ENCODE measurements at regions not wholly inside any gene's neighbourhood (a gene's known extent, or its start where the extent isn't known, plus 50 kb on each side); places are given as distances from the start of the nearest gene placed in this dataset.

- TF ChIP-seq ZBTB4 (CRISPR knock-in tag; IDR thresholded peaks at IDR 0.05) (no peak), ATF3 (IDR thresholded peaks at IDR 0.05; ENCODE audit: borderline replicate concordance, extremely low read depth, low read depth, low read length) (no peak), SUPT20H (IDR thresholded peaks at IDR 0.05; ENCODE audit: borderline replicate concordance, control insufficient read depth, low read depth, low read length) (no peak)
These were observed 930.3 kb upstream of the PCDH9 start (continued) for GRCh38 chr13:68160466-68160865.

DNA sequence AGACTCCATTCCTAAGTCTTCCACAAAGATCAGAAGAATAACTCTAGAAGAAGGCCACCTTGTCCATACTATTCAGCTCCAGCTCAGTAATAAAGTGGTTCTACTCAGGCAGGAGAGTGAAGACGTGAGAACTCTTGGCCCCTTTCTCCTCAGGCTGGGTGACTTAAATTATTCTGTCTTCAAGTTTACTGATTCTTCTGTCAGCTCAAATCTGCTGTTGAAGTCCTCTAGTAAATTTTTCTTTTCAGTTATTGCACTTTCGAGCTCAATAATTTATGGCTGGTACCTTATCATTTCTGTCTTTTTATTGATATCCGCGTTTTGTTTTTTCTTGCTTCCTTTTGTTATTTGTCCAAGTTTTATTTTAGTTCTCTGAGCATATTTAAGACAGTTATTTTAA is 922.3 kb upstream of the PCDH9 start:
- in situ Hi-C loops (cut with MboI): no loop called here
- Histone ChIP-seq H4K20me1 (ENCODE audit: control insufficient read depth, insufficient read depth) (no peaks in the 10 kb centered on the region), H3K27me3 (replicated peaks in 1 of 2; ENCODE audit: control insufficient read depth in 2 of 2, insufficient read depth in 2 of 2, low read length in 1 of 2) (no peaks in the 10 kb centered on the region), H3K36me3 (ENCODE audit: control insufficient read depth in 2 of 2, insufficient read depth in 2 of 2, low read length in 1 of 2) (no peaks in the 10 kb centered on the region), H3K27ac (ENCODE audit: control insufficient read depth, insufficient read depth) (no peak overlapping the region), H3K9ac (ENCODE audit: control insufficient read depth, insufficient read depth, low read length) (no peak overlapping the region), H3K79me2 (ENCODE audit: control insufficient read depth, insufficient read depth, low read length) (no peaks in the 10 kb centered on the region), H3K4me1 (ENCODE audit: control insufficient read depth, insufficient read depth, low read length) (no peaks in the 10 kb centered on the region), H3K4me2 (ENCODE audit: control insufficient read depth, insufficient read depth) (no peak overlapping the region), H3K9me3 (replicated peaks; ENCODE audit: control insufficient read depth, insufficient read depth, low read length) (no peaks in the 10 kb centered on the region), H2AFZ (ENCODE audit: control insufficient read depth, low read depth, low read length) (no peak overlapping the region), H3K4me3 (no peak overlapping the region)
- no peak for ATAC-seq
- 26% methylated on average over 4 of the region's 4 CpGs for WGBS (ENCODE audit: insufficient coverage, insufficient replicate concordance, low lambda C conversion rate, missing lambda C conversion rate)
- SMC1A ChIA-PET (ENCODE audit: uncharacterized antibody, unreplicated experiment): no interaction called here
- no peak for DNase-seq (ENCODE audit: low read depth, low spot score)
- intact Hi-C loops (cut with micrococcal nuclease; ENCODE audit: unreplicated experiment): no loop called here
- POLR2A ChIA-PET: no interaction called here
- no TSS peak for BruUV-seq (replicated peaks)
- no peak for FAIRE-seq
- TF ChIP-seq IRF4 (IDR thresholded peaks at IDR 0.05; ENCODE audit: low read depth, low read length) (no peak), JUND (IDR thresholded peaks at IDR 0.05; ENCODE audit: low read depth, low read length) (no peak)
- CTCF ChIA-PET: no interaction called here
- RAD21 ChIA-PET (ENCODE audit: unreplicated experiment): interaction anchor here (1.2 kb wide), 1 partner anchor 12 kb away, joined by 3 read pairs; no protein-coding TSS in a partner anchor
